GM18511 (cell line): ENCODE measurements at regions not wholly inside any gene's neighbourhood (a gene's known extent, or its start where the extent isn't known, plus 50 kb on each side); places are given as distances from the start of the nearest gene placed in this dataset.
"Not testable (repeated sequence)": the region's sequence is repeated elsewhere in the genome, so short reads cannot be mapped to it uniquely, and the experiment has no call there.

ENCODE experiments used
- ATAC-seq: cut with Tn5 transposase; IDR thresholded peaks from one replicate; pipeline ENCODE4 v1.9.1; 2021; ENCODE audit warnings: mild to moderate bottlenecking, moderate library complexity; ENCODE audit not compliant: unreplicated experiment

DNA sequence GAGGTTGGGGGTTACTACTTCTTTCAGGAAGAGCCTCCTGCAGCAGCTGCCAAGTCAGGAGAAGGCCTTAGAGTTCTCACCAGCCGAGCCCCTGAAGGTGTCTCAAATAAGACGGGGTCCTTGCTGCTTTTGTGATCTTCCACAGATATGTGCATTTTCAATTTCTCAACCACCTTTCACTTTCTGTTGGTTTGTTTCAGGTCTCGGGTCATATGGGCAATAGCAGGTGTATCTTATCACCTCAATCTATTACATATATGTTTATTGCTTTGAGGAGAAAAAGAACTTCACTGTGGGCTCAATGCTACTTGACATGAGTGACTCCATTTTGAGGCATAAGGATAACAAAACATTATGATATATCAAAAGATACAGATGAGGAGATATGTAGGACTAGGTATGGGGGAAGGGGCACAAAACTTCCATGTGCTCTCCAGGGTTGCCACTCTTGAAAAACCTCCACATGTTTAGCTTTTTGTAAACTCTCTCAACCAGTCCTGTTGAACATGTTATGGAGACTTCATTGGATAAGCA lies 1171.4 kb upstream of the ADGRL2 start:
- ATAC-seq: peak; percentile 76

GRCh38 chr1:80624682-80625081 lies 1176.1 kb upstream of the ADGRL2 start:
- no peak for ATAC-seq

- no peak for ATAC-seq
Observed at GRCh38 chr1:80607064-80607463, 1193.7 kb upstream of the ADGRL2 start.

DNA sequence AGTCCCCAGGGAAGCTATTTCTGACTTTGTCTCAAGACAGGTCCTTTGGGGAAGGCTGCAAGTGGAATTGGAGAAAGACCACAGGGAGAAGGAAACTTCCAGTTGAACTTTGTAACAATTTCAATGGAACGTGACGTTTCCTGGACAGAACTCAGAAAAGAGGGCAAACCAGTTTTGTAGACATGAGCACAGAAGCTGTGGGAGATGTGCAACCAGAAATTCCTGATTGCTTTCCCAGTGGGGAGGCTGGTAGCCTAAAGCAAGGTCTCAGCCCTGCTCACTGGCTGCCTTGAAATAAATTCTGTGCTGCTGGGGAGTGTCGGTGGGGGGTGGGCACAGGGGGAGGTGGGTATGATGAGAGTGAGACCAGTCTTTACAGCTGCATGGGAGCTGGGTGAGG lies 1206.7 kb upstream of the ADGRL2 start:
- no peak for ATAC-seq

- ATAC-seq: no peak
Observed at GRCh38 chr1:80593197-80593596, 1207.5 kb upstream of the ADGRL2 start.

GRCh38 chr1:80582980-80583379 lies 1217.8 kb upstream of the ADGRL2 start:
- ATAC-seq: no peak

DNA sequence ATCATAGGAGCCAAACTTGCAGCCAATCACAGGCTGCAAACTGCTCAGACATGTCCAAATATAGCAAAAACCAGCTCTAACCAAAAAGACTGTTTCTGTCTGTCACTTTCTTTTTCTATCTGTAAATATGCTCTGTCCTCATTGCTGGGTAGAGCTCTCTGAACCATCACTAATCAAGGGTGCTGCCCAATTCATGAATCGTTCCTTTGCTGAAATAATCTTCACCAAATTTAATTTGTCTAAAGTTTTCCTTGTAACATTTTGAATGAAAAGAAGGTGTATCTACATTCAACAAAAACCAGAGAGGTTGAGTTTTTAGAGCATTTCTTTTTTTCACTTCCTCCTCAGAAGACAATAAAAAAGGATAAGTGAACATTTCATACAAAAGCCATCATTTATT lies 1221.7 kb upstream of the ADGRL2 start:
- ATAC-seq: no peak

- no peak for ATAC-seq
Observed at GRCh38 chr1:80566867-80567266, 1233.9 kb upstream of the ADGRL2 start.

- ATAC-seq: no peak
Observed at GRCh38 chr1:80566123-80566522, 1234.6 kb upstream of the ADGRL2 start.

DNA sequence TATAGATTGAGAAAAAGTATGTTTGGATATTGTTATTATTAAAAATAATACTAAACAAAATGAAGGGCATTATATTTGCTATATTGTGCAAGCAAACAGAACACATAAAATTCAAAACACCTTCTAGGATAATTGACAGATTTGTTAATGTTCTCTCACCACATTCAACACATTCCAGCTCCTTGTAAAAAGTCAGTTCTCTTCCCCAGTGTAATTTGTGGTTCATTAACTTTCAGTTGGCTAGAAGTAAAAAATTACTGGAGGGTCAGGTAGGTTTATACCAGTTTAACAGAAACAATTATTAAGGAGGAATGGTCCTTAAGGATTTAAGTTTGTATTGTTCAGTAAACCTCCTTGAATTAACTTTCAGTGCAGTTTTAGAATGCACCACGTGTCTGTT lies 1235.3 kb upstream of the ADGRL2 start:
- ATAC-seq: no peak

- ATAC-seq: no peak
Observed at GRCh38 chr1:80542231-80542630, 1258.5 kb upstream of the ADGRL2 start.

- no peak for ATAC-seq
Observed at GRCh38 chr1:80540596-80540995, 1260.1 kb upstream of the ADGRL2 start.

- ATAC-seq: no peak
Observed at GRCh38 chr1:80540149-80540548, 1260.6 kb upstream of the ADGRL2 start.

DNA sequence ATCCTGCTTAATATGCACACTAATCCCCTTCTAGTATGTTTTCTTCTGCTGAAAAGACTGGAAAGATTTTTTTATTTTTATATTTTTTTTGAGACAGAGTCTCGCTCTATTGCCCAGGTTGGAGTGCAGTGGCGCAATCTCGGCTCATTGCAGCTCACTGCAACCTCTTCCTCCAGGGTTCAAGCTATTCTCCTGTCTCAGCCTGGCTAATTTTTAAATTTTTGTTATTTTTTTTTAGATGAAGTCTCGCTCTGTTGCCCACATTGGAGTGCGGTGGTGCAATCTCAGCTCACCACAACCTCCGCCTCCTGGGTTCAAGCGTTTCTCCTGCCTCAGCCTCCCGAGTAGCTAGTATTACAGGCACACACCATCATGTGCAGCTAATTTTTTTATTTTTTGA lies 1261.4 kb upstream of the ADGRL2 start:
- ATAC-seq: not testable (repeated sequence)

DNA sequence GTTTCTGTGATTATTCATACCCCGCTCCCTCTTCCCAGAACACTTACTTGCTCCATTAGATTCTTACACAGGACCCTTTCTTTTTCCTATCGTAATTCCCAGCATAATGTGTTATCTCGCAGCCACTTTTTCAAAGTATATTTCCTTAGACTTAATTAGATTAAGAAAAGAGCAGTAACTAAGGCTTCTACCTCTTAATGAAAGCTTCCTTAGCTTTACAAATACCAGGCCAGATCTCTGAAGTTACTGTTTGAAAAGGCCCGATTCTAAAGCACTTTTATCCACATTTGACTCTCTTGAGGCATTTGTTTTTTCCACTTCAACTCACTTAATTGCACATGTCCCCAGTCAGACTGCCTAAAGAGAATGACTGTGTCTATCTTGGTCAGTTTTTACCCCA lies 1264.3 kb upstream of the ADGRL2 start:
- ATAC-seq: no peak

- ATAC-seq: no peak
Observed at GRCh38 chr1:80535466-80535865, 1265.3 kb upstream of the ADGRL2 start.

DNA sequence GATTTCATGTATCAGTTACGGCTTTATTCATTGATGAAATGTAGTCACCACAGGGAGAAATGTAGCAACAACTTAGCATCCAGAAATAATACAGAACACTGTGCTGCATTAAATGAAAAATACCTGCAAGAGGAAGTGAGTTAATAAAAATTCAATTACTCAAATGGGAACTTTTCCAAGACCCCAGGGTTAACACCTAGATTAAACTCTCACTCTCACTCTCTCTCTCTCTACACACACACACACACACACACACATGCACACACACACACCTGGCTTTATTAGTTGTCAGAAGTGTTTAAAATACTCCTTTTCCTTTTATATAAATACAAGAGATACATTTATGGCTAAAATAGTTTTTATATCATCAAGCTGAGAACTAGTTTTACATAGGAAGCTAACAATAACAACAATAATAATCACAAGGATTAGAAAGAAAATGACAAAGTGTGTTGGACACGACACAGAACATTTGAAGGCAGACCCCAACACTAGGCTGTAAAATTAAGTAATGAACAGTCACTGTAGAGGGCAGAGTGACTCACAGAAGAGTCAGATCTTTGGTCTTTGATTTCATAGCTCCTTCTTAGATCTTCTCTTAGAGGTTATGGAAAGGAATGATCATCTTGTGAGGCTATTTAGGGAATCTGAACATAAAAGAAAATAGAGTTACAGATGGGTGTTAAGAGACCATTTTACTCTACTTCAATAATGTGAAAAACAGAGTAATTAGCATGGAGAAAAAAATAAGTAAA lies 1266.0 kb upstream of the ADGRL2 start:
- ATAC-seq: no peak

- ATAC-seq: no peak
Observed at GRCh38 chr1:80533775-80534334, 1266.9 kb upstream of the ADGRL2 start.

DNA sequence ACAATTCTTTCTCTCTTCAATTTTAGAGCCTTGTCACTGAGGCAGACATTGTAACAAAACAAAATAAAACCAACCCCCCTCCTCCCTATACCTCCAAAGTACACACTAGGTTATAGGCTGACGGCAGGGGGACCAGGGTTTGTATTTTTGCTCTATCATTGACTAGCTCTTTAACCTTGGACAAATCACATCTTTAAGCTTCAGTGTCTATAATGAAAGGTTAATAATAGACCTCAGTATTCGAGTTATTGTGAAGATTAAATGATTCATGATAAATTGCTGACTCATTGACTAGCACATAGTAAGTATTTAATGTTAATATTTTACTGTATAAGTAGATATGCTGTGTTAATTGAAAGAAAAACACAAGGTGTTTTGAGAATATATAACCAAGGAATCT lies 1267.6 kb upstream of the ADGRL2 start:
- ATAC-seq: no peak

- ATAC-seq: no peak
Observed at GRCh38 chr1:80531182-80531581, 1269.6 kb upstream of the ADGRL2 start.

DNA sequence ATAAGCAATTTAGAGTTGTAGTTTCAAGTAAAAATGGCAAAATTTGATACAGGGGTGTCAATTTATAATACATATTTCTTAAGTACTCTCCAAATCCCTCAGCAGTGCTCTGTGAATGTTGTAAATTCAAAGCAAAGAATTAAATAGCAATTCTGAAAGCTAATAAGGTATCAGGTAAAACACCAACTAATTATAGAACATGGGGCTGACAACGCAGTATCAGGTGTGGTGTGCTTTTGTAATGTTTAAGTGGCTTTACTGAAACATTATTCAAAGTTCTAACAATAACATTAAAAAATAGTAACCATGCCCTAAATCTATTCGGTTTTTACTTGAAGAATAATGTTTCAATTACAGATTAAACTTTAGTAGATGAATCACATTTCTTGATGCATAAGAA lies 1271.2 kb upstream of the ADGRL2 start:
- ATAC-seq: no peak

- ATAC-seq: no peak
Observed at GRCh38 chr1:80523861-80524260, 1276.9 kb upstream of the ADGRL2 start.

DNA sequence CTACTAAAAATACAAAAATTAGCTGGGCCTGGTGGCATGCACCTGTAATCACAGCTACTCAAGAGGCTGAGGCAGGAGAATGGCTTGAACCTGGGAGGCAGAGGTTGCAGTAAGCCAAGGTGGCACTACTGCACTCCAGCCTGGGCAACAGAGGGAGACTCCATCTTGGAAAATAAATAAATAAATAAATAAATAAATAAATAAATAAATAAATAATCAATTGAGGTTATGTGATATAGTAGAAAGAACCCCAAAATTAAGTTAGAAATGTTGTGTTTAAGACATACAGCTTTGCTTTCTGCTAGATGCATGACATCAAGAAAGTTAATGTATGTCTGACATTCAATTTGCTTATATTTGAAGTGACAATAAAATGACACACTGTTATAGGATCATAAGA lies 1277.7 kb upstream of the ADGRL2 start:
- ATAC-seq: not testable (repeated sequence)
